ENCODE measurements at regions not wholly inside any gene's neighbourhood (a gene's known extent, or its start where the extent isn't known, plus 50 kb on each side); places are given as distances from the start of the nearest gene placed in this dataset.
"Not testable (repeated sequence)": the region's sequence is repeated elsewhere in the genome, so short reads cannot be mapped to it uniquely, and the experiment has no call there.

DNA sequence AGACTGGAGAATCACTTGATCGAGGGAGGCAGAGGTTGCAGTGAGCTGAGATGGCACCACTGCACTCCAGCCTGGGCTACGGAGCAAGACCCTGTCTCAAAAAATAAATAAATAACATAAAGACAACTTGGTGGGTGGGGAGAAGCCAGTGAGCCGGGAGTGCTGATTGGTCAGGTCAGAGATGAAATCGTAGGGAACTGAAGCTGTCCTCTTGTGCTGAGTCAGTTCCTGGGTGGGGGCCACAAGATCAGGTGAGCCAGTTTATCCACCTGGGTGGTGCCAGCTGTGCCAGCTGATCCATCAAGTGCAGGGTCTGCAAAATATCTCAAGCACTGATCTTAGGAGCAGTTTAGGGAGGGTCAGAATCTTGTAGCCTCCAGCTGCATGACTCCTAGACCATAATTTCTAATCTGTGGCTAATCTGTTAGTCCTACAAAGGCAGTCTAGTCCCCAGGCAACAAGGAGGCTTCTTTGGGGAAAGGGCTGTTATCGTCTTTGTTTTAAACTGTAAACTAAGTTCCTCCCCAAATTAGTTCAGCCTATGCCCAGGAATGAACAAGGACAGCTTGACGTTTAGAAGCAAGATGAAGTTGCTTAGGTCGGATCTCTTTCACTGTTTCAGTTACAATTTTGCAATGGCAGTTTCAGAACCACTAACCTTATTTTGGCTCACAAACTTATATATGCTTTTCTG lies 221.5 kb upstream of the MYLIP start:
- not testable (repeated sequence) for TF ChIP-seq ARNT (IDR thresholded peaks at IDR 0.05); SP1 (IDR thresholded peaks at IDR 0.05); NFRKB (IDR thresholded peaks at IDR 0.05); ELF4 (IDR thresholded peaks at IDR 0.05); SUZ12 (IDR thresholded peaks at IDR 0.05); FOXM1 (IDR thresholded peaks at IDR 0.05; ENCODE audit: borderline replicate concordance); L3MBTL2 (conservative IDR thresholded peaks at IDR 0.05); FOXK2 (IDR thresholded peaks at IDR 0.05); BHLHE40 (IDR thresholded peaks at IDR 0.05; ENCODE audit: borderline replicate concordance); TARDBP (IDR thresholded peaks at IDR 0.05)

Data from HEK293T (cell line).